ENCODE measurements at regions not wholly inside any gene's neighbourhood (a gene's known extent, or its start where the extent isn't known, plus 50 kb on each side); places are given as distances from the start of the nearest gene placed in this dataset.

- no peak overlapping the region for H3K27ac ChIP-seq
- TF ChIP-seq ZFX (IDR thresholded peaks at IDR 0.05; ENCODE audit: borderline replicate concordance) = no peak
- TF ChIP-seq CTCF (IDR thresholded peaks at IDR 0.05) = no peak
Observed at GRCh38 chr2:194455358-194455757, 1201.7 kb upstream of the SLC39A10 start.

DNA sequence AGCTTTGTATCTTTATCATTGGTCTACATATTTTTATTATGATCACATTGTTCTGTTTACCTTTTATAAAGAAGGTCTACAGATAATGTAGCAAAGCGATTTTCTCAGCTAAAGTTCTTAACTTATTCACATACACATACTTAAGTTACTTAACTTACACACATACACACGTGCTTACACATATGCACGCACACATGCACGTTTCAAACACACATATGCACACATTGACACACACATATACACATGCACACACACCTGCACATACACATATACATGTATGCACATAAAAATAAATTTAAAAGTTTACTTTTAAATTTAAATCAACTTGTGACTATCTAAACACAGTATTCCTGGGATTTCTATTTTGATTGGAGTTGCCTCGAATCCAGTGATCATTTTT, 1204.5 kb upstream of the SLC39A10 start:
- H3K27ac ChIP-seq = no peak overlapping the region
- TF ChIP-seq ZFX (IDR thresholded peaks at IDR 0.05; ENCODE audit: borderline replicate concordance) = no peak
- TF ChIP-seq CTCF (IDR thresholded peaks at IDR 0.05) = no peak

DNA sequence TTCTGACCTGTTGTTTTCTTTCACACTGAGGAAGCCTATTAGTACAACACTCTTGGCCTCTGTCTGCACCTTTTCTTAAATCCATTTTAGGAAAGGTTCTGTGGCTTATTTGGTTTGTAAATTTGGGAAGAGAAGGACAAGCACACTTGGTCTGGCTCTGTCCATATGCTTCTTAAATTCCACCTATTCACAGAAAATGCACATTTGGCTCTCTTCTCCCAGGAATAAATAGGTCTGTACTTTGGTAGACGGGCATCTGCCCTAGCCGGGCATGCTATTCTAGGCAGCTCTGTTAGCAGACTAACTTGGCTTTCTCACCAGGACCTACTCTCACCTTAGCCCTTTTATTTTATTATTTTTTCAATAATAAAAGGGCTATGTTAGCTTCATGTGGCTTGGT, 1211.8 kb upstream of the SLC39A10 start:
- no peak for TF ChIP-seq ZFX (IDR thresholded peaks at IDR 0.05; ENCODE audit: borderline replicate concordance)
- no peak for TF ChIP-seq CTCF (IDR thresholded peaks at IDR 0.05)
- no peak overlapping the region for H3K27ac ChIP-seq

GRCh38 chr2:194443926-194444325, 1213.1 kb upstream of the SLC39A10 start:
- no peak for TF ChIP-seq ZFX (IDR thresholded peaks at IDR 0.05; ENCODE audit: borderline replicate concordance)
- no peak for TF ChIP-seq CTCF (IDR thresholded peaks at IDR 0.05)

GRCh38 chr2:194424683-194425209, 1232.3 kb upstream of the SLC39A10 start:
- TF ChIP-seq ZFX (IDR thresholded peaks at IDR 0.05; ENCODE audit: borderline replicate concordance) = no peak
- no peak for TF ChIP-seq CTCF (IDR thresholded peaks at IDR 0.05)
- no peak overlapping the region for H3K27ac ChIP-seq

More at GRCh38 chr2:194443926-194444325, 1213.1 kb upstream of the SLC39A10 start:
- H3K27ac ChIP-seq = no peak overlapping the region

- no peak overlapping the region for H3K27ac ChIP-seq
- TF ChIP-seq CTCF (IDR thresholded peaks at IDR 0.05) (no peak), ZFX (IDR thresholded peaks at IDR 0.05; ENCODE audit: borderline replicate concordance) (no peak)
Observed at GRCh38 chr2:194411221-194411620, 1245.8 kb upstream of the SLC39A10 start.

- TF ChIP-seq ZFX (IDR thresholded peaks at IDR 0.05; ENCODE audit: borderline replicate concordance) (no peak), CTCF (IDR thresholded peaks at IDR 0.05) (no peak)
- no peak overlapping the region for H3K27ac ChIP-seq
Observed at GRCh38 chr2:194395818-194396217, 1261.2 kb upstream of the SLC39A10 start.

Measured in 22Rv1 (cell line).